ENCODE measurements at regions not wholly inside any gene's neighbourhood (a gene's known extent, or its start where the extent isn't known, plus 50 kb on each side); places are given as distances from the start of the nearest gene placed in this dataset.

DNA sequence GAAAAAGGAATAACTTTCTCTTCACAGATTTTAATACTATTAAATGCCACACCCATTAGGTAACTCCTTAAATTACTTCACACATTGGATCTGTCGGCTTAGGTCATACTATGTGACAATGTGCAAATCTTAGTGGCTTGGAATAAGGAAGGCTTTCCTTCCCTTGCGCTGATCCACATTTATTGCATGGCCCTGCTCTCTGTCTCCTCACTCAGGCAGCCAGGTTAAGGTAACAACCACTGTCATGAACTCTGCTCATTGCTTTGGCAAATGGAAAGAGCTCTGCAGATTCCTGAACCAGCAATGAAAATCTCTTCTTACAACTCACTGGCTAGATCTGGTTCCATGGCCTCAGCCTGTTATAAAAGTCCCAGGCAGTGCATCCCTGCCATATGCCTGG is 121.9 kb upstream of the NFIB start:
- H3K27ac ChIP-seq = no peak overlapping the region
- no peak for DNase-seq (ENCODE audit: low read depth, low spot score)

DNA sequence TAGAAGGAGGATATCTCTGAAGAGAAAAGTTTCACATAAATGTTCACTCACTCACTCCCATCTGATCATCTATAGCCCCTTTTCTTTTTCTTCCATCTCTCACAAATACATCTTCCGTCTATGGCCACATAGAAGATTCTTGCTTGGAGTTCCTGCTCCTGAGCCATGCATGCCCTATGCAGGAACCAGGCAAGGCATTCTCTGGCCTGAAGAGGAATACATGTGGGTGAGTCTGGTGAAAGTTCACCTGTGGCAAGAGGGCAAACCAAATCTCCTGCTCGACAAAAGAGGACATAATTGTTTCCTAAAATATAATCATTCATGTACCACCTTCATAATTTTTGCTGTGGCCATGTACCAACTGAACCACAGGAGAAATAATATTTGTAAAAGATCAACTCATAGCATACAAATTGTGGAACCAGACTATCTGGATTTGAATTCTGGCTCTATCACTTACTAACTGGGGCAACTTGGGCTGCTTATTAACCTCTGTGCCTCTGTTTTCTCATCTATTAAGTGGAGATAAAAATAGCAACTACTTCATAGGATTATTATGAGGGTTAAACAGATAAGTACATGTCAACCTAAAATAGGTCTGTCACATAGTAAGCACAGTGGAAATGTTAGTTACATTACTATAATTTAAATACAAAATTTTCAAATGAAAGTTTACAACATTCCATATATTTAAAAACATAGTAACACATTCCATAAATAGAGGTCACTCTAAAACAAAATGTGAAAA is 121.2 kb upstream of the NFIB start:
- DNase-seq (ENCODE audit: low read depth, low spot score) = no peak
- H3K27ac ChIP-seq = no peak overlapping the region

DNA sequence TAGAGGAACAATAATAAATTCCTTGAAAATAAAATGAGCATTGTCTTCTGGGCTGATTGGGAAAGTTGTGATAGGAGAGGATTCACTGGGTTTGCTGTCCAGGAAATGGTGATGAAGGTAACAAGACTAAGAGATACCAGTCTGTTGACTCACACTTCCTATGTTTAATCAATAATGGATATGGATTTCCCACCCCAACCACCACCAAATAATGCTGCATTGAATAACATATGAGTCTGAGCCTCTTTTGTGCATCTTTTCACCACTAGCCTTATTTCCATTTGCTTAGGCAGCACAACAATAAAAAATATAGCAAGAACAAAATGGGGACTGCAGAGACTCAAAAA is 120.2 kb upstream of the NFIB start:
- DNase-seq (ENCODE audit: low read depth, low spot score) = no peak
- no peak overlapping the region for H3K27ac ChIP-seq

DNA sequence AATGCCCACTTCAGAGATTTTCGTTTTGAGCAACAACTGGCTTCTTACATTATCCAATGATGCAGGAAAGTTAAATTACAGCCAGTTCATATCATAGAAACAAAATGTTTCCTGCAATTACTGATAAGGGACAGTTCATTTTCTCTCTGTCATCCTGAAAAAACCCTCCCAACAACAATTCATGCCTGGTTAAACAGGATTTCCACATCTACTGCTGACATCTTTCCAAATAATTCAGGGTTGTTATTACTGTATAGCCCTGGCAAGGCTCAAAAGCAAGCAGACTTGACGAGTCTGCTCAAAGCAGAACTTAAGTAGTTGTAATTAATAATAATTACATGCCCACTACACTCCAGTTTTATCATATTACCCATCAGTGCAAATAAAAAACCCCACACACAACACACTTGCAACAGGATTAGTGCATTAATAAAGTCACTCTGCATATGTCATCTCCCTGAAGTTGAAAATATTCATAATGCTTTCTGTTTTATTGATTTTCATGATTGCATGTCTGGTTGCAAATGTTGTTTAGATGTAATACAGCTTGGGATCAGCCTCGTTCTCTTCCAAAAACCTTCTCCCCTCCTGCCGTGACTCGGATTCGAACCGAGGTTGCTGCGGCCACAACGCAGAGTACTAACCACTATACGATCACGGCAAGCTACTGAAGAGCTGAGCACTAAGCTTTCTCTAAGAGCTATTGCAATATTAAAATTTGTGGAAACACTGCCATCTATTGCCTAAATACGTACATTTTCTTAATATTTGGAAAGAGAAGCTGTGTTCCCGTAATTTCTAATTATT is 119.6 kb upstream of the NFIB start:
- no peak overlapping the region for H3K27ac ChIP-seq
- no peak for DNase-seq (ENCODE audit: low read depth, low spot score)

DNA sequence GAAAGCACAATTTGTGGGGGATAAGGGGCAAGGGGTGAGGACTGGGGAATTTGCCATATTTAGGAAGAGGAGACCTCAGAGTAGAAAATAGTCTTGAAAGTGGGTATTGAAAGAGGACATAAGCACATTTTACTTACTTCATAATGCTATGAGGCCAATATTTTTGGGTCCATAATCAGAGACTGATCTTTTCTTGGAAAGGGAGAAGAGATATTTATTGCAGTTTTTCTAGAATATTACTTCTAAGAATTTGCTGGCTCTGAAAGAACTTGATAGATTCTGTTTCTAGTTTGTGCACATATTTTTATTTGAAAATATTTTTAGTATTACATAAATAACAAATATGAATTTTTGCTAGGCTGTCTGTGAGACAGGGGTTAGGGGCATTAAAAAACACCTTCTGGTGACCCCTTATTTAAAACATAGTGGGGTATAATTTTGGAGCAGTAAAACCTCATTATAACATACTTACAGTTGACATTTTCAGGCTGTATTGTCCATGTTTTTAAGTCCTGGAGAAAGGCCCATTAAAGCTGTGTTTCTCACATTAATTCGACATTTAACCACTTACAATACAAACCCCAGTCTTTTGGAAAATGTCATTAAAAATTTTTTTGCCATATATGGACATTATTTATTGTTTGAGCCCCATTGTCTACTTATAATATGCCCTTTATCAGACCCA is 118.9 kb upstream of the NFIB start:
- DNase-seq (ENCODE audit: low read depth, low spot score) = no peak
- no peak overlapping the region for H3K27ac ChIP-seq

DNA sequence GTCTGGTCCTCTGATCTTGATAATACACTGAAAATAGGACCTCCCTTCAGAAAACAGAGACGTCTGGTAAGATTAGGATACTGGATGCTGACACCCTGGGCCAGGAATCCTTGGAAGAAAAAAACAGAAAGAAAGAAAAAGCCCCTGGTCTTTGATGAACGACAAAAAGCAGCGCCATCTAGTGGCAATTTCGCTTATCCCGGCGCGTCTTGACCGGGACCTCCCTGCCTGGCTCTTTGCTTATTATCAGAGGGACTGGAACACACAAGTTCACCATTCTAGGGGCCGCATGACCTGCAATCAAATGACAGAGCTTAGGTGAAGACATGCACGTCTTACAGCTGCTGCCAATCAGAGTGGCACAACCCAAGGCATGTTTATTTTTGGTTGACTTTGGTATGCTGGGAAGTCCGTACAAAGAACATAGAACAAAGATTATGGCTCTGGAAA is 114.9 kb upstream of the NFIB start:
- DNase-seq (ENCODE audit: low read depth, low spot score) = no peak
- no peak overlapping the region for H3K27ac ChIP-seq

DNA sequence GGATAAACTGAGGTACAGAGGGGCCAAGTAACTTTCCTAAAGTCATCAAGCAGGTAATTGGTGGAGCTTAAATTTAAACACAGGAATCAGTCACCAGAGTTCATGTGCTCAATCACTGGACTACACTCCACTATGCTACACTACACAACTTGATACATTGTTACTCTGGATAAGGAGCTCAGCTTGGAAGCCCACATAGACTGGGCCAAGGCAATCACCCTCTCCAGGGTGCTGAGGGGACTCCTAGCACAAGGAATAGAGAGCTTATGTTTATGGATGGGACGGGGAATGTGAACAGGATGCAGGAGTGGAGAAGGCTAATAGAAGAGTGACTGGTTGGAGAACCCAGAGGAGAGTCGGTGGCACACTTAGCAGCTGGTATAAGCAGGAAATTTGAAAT is 113.5 kb upstream of the NFIB start:
- H3K27ac ChIP-seq = no peak overlapping the region
- DNase-seq (ENCODE audit: low read depth, low spot score) = no peak

DNA sequence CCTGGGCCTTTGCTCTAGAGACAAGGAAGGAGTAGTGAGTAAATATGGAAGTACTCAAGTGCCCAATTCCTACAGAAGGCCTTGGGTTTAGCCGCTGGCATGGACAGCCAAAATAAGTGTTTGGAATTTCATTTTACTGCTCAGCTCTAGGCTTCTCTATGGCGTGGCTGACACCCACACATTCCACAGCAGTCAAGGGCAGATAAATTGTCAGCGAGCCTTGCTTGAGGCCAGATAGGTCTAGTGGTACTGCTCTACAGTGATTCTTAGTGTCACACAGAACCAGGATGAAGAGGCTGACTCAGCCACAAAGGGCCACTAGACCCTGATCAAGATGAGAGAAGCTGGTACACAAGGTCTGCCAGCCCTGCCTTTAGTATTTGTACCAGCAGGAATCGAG is 111.0 kb upstream of the NFIB start:
- H3K27ac ChIP-seq = no peak overlapping the region
- DNase-seq (ENCODE audit: low read depth, low spot score) = no peak

DNA sequence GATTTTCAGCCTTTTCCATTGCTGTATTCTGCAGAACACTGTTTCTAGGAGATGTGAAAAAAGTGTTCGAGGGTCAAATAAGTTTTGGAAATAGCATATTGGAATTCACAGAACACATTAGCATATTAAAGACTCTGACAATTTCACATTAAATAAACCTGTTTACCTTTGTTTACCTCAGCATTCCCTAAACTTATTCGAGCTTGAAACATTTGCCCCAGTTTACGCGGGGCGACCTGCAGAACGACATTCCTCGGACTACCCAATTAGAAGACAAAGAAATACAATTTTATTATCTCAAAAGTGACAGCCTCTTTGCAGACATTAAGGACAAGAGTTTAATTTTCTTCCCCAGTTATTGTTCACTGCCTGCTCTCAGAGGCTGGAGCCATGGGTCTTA is 110.3 kb upstream of the NFIB start:
- no peak for DNase-seq (ENCODE audit: low read depth, low spot score)
- no peak overlapping the region for H3K27ac ChIP-seq

DNA sequence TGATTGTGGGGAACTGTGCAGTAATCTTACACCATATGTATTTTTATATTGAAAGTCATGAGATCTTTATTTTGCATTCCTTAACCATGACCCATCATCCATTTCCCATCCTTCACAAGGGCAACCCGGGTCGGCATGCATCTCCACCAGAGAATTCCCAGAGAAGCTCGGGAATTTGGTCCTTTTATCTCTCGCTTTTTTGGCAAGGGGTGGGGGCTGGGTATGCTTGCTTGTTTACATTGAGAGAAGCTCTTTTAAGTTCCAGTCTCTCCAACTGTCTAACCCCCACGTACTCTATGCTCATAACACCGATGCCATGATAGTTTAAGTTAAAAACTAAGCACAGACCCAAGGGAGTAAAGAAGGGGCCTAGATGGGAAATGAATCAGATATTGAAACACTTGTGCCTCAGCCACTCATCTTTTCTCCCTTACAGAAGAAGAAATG is 109.9 kb upstream of the NFIB start:
- no peak overlapping the region for H3K27ac ChIP-seq
- no peak for DNase-seq (ENCODE audit: low read depth, low spot score)

DNA sequence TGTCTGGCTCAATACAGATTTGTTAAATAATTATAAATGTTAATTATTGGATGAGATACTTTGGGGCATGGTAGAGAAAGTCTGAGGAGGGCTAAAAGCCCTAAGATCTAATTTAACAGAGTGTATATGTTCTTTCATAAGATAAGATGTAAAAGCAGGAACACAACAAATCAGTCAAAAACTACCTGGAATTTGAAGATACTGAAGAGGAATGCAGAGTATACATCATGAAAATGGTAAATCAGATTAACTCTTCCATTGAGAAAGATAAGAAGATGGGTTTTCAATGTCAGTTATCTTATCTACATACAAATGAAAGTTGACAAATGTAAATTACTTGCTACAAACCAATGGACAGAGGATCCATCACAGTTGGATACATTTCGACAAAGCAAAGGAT is 107.3 kb upstream of the NFIB start:
- DNase-seq (ENCODE audit: low read depth, low spot score) = no peak
- H3K27ac ChIP-seq = no peak overlapping the region

DNA sequence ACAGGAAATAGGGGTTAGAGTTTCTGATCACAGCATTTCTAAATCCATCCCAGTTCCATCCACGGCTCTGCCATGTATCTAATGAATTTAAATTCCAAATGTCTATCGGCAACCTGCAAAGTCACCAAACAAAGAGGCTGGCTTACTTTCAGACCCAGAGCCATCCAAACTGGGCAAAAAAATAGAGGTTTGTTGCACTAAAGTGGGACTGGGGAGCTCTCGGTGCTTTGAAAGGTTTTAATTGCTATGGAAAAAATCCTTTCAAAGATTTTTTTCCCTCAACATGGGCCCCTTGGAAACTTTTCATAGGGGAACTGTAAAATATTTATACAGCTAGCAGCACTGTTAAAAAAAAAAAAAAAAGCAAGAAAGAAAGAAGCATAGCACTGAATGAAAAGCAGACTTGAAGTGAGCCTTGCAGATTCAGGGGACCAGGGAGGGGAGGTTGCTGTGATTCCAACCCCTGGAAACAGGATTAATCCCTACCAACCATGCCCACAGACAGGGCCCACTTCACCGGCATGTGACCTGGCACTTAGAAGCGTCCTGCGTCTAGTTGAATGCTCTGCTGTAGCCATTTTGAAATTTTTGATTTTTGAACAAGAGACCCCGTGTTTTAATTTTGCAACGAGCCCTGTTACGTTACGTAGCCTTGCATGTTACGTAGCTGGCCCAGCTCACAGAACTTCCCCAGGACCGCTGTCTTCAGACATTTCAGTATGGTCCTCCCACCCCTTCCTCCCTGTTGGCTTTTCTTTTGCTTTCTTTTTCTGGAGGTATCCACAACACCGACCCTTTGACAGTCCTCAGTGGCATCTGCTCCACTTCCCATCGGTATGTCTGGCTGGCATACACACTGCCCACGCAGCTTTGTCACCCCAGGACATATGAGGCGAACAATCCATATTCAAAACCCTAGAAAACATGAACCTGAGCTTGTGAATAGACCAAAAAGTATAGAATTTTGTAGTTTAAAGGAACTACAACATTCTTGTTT is 105.3 kb upstream of the NFIB start:
- DNase-seq (ENCODE audit: low read depth, low spot score) = no peak
- H3K27ac ChIP-seq = no peak overlapping the region

DNA sequence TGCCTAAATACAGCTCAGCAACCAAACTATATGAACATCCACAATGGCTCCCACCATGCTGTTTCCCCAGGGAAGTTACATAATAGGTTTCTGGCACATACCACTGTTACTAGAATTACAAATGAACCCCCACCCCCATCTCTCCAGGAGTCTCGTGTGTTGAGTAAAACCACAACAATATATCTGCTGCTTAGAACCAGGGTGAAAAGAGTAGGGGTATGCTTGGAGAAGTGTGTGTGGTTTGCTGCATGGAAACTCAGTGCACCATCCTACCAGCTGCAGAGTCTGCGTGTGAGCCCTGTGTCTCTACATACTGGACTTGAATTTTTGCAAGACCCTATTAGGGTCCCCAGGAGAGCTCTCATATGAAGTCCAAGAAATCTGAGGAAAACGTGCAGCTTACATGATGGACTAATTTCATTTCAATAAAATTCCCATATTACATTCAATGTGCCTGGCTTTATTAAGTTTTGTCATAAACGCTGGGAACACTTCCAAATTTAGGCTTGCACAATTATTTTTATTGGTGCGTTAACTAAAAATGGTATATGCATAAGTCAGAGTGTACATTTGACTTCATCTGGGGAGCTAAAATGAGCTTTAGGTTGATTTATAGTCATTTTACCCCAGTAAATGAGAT is 104.5 kb upstream of the NFIB start:
- H3K27ac ChIP-seq = no peak overlapping the region
- DNase-seq (ENCODE audit: low read depth, low spot score) = no peak

DNA sequence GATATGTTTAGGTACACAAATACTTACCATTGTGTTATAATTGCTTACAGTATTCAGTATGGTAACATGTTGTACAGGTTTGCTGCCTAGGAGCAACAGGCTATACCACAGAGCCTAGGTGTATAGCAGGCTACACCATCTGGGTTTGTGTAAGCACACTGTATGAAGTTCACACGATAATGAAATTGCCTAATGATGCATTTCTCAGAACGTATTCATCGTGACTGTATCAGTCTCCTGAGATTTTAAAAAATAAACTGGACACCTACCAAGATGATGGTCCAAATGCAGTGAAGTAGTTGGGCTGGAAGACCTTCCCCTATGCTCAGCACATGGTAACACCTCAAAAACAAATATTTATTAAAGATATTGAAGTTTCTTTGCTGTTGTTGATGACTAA is 103.3 kb upstream of the NFIB start:
- DNase-seq (ENCODE audit: low read depth, low spot score) = no peak
- no peak overlapping the region for H3K27ac ChIP-seq

DNA sequence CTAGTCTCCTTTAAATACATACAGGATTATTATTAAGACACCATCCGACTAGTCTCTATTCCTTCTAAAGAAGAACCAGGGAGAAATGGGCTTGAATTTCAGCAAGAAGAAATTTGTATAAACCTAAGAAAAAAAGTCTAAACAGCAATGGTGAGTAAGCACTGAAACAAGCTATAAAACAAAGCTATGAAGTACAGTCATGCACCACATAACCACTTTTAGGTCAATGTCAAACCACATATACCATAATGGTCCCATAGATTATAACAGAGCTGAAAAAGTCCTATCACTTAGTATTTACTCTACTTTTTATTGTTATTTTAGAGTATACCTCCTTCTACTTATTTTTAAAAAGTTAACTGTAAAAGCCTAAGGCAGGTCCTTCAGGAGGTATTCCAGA is 102.0 kb upstream of the NFIB start:
- H3K27ac ChIP-seq = no peak overlapping the region
- DNase-seq (ENCODE audit: low read depth, low spot score) = peak; percentile 24

DNA sequence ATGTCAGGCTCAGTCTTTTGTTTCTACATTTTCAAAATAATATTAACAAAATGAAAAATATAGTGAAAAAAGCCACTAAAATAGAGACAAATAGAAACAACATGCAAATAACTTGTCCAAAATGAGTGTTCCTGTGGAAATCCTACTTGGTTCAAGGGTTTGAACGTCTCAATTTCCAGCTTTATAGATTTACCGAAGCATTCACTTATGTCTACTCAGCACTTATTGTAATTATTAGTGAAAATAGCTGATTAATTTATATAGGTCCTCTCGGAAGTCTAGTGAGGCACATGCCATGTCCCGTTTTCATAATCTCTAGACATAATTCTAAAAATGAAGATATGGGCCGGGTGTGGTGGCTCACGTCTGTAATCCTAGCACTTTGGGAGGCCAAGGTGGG is 99.9 kb upstream of the NFIB start:
- H3K27ac ChIP-seq = no peak overlapping the region
- DNase-seq (ENCODE audit: low read depth, low spot score) = no peak

DNA sequence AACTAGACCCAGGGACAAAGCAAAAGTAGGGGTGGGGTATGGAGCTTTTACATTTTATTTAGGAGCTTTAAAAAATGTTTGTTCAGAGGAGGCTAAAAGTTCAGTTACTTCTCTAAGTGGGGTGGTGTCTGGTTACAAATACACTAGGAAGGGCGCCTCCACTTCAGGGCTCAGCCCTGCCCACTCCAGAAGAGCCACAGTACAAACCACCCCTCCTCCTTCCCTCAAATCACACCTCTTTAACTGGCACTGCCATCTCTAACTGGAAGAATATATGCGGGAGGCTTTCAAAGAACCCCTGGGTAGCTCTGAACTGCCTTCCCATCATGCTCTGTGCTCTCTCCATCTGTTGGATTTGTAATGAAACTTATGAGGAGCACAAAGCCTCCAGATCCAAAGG is 98.8 kb upstream of the NFIB start:
- H3K27ac ChIP-seq = no peak overlapping the region

DNA sequence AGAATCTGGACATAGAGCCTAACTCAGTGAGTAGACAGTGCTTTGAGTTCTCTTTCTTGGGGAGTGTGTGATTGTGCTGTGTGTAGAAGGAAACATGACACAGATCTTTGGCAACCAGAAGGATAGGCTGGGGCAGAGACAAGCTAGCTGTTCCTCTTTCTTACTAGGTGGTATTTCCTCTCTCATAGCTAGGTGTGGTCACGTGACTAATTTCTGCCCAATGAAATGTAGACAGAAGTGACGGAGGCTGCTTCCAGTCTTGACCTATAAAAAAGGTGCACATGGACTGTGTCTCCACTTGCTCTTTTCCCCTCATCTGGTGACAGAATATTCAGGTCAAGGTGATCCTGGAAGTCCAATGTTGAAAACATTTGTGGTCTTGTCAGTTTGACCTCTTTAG is 92.5 kb upstream of the NFIB start:
- DNase-seq (ENCODE audit: low read depth, low spot score) = no peak
- H3K27ac ChIP-seq = no peak overlapping the region

More for the DNA sequence above, 98.8 kb upstream of the NFIB start:
- no peak for DNase-seq (ENCODE audit: low read depth, low spot score)

DNA sequence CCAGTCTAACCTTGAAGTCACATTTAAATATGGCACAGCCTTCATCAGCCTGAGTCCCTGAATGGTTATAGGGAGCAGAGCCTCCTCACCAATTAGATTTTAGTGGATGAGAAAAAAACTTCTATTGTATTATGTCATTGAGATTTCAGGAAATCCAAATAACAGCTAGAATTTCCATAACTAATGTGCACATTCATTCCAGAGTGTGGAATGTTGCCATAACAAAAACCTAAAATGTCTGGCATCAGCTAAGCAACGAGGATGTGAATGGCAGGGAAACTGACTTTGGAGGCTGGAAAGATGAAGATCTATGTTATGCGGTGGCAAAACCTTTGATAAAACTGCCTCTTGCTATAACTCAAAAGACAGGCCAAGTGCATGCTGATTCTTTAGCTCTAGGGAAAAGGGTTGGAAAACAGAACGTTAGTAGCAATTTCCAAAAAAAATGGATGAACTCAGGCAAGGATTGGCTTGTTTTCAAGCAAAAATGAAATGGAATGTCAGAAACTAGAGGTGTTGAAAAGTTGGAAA is 91.3 kb upstream of the NFIB start:
- no peak overlapping the region for H3K27ac ChIP-seq
- no peak for DNase-seq (ENCODE audit: low read depth, low spot score)
